Keratinocyte (primary cell): ENCODE measurements at regions not wholly inside any gene's neighbourhood (a gene's known extent, or its start where the extent isn't known, plus 50 kb on each side); places are given as distances from the start of the nearest gene placed in this dataset.

ENCODE experiments used
- DNase-seq: peaks from one replicate; pipeline ENCODE4 v3.0.0-alpha.2; 2011; ENCODE audit warnings: low read depth, missing footprints, low spot score
- FAIRE-seq: peaks from 2 replicates; lab custom pipeline; 2011; peaks lifted over from hg19 to GRCh38; lab: Jason Lieb, UNC
- H2AFZ ChIP-seq: 2 replicates; pipeline ENCODE4 v1.6.0; 2012; ENCODE audit warnings: low read length, control low read depth, inconsistent platforms; ENCODE audit not compliant: control insufficient read depth
- H3K27ac ChIP-seq: 2 replicates; pipeline ENCODE4 v1.5.1; 2011; ENCODE audit warnings: low read length; ENCODE audit not compliant: control insufficient read depth, insufficient read depth
- H3K27me3 ChIP-seq: 3 replicates; pipeline ENCODE4 v1.6.0; 2011; ENCODE audit warnings: low read length; ENCODE audit not compliant: control insufficient read depth, insufficient read depth; ENCODE audit errors: extremely low read depth
- H3K36me3 ChIP-seq, 2 experiments: 2 replicates in 1 of 2; 3 replicates in 1 of 2; pipeline ENCODE4 v1.5.1; 2011; ENCODE audit warnings: low read length in 2 of 2, mild to moderate bottlenecking in 1 of 2; ENCODE audit not compliant: control insufficient read depth in 2 of 2, insufficient read depth in 2 of 2; ENCODE audit errors: extremely low read depth in 1 of 2
- H3K4me1 ChIP-seq: 3 replicates; pipeline ENCODE4 v1.5.1; 2011; ENCODE audit warnings: low read length; ENCODE audit not compliant: control insufficient read depth, insufficient read depth; ENCODE audit errors: extremely low read depth
- H3K4me2 ChIP-seq: 3 replicates; pipeline ENCODE4 v1.6.0; 2011; ENCODE audit warnings: low read depth, low read length; ENCODE audit not compliant: control insufficient read depth, insufficient read depth; ENCODE audit errors: extremely low read depth
- H3K4me3 ChIP-seq, 3 experiments: fragments of 200-600 bp in 1 of 3; sonication (generic) in 1 of 3; 2 replicates in 2 of 3; 3 replicates in 1 of 3; pipeline ENCODE4 v1.5.1; 2011 to 2016; ENCODE audit warnings: low read length in 3 of 3, mild to moderate bottlenecking in 3 of 3, control low read depth in 2 of 3, inconsistent platforms in 1 of 3, low read depth in 1 of 3, mixed read lengths in 1 of 3, mixed run types in 1 of 3, moderate library complexity in 1 of 3; ENCODE audit not compliant: control insufficient read depth in 2 of 3, insufficient read depth in 2 of 3; ENCODE audit errors: extremely low read depth in 1 of 3
- H3K79me2 ChIP-seq: 2 replicates; pipeline ENCODE4 v1.6.0; 2012; ENCODE audit warnings: low read length; ENCODE audit not compliant: control insufficient read depth, insufficient read depth
- H3K9ac ChIP-seq: 3 replicates; pipeline ENCODE4 v1.6.0; 2011; ENCODE audit warnings: low read length; ENCODE audit not compliant: control insufficient read depth, insufficient read depth; ENCODE audit errors: extremely low read depth
- H3K9me1 ChIP-seq: 3 replicates; pipeline ENCODE4 v1.6.0; 2011; ENCODE audit warnings: low read length; ENCODE audit not compliant: control insufficient read depth, insufficient read depth; ENCODE audit errors: extremely low read depth
- H3K9me3 ChIP-seq: 2 replicates; pipeline ENCODE4 v1.5.1; 2012; ENCODE audit warnings: low read depth, low read length; ENCODE audit not compliant: control insufficient read depth
- H4K20me1 ChIP-seq: 3 replicates; pipeline ENCODE4 v1.6.0; 2011; ENCODE audit warnings: low read length; ENCODE audit not compliant: control insufficient read depth, insufficient read depth; ENCODE audit errors: extremely low read depth
- EZH2 ChIP-seq: IDR thresholded peaks from one replicate; pipeline ENCODE4 v1.6.1; 2012; ENCODE audit warnings: inconsistent platforms, mild to moderate bottlenecking, low read length, moderate library complexity
- dilution Hi-C: fragments of 300-500 bp; cut with MboI; formaldehyde crosslinking; loops from one replicate; pipeline ENCODE4 v1.7.0; 2020; ENCODE audit warnings: low sequenced_read_pairs; ENCODE audit not compliant: extremely low pct_ligation_motif_present
- TF ChIP-seq, protein P1 (sequence below), 3 experiments: IDR thresholded peaks in 1 of 3; conservative IDR thresholded peaks in 1 of 3; optimal IDR thresholded peaks in 1 of 3; 2 replicates in 2 of 3; 3 replicates in 1 of 3; pipeline versions ENCODE3 to v1.5.1; 2011; ENCODE audit warnings: low read length in 3 of 3, mild to moderate bottlenecking in 3 of 3, moderate library complexity in 2 of 3, control low read depth in 1 of 3, inconsistent platforms in 1 of 3; ENCODE audit not compliant: insufficient read depth in 2 of 3; ENCODE audit errors: extremely low read depth in 1 of 3

DNA sequence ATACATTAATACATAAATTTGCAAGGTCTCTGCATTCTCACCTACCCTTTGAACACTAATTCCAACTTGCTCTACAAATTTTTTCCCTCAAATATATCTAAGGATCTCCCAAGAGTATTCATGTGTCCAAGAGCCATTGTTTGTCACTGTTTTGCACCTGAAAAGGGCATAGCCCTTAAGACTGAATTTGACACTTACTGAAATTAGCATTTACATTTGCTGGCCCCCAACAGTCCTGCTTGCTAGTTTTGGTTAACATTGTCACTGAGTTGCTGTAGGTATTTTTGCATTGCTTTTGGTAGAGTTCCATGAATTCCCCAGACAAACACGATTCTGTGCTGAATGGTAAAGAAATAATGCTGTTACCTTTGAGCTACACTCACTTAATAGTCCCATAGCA lies 57.3 kb downstream of the KCNA4 start:
- no peaks in the 10 kb centered on the region for H3K9me3 ChIP-seq
- no peaks in the 10 kb centered on the region for H3K4me1 ChIP-seq
- no peaks in the 10 kb centered on the region for H3K9me1 ChIP-seq
- FAIRE-seq (no peak), DNase-seq (no peak)
- H3K36me3 ChIP-seq, result no peaks in the 10 kb centered on the region
- no peaks in the 10 kb centered on the region for H3K79me2 ChIP-seq
- TF ChIP-seq EZH2, result no peak
- TF ChIP-seq, protein P1, sequence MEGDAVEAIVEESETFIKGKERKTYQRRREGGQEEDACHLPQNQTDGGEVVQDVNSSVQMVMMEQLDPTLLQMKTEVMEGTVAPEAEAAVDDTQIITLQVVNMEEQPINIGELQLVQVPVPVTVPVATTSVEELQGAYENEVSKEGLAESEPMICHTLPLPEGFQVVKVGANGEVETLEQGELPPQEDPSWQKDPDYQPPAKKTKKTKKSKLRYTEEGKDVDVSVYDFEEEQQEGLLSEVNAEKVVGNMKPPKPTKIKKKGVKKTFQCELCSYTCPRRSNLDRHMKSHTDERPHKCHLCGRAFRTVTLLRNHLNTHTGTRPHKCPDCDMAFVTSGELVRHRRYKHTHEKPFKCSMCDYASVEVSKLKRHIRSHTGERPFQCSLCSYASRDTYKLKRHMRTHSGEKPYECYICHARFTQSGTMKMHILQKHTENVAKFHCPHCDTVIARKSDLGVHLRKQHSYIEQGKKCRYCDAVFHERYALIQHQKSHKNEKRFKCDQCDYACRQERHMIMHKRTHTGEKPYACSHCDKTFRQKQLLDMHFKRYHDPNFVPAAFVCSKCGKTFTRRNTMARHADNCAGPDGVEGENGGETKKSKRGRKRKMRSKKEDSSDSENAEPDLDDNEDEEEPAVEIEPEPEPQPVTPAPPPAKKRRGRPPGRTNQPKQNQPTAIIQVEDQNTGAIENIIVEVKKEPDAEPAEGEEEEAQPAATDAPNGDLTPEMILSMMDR (optimal IDR thresholded peaks at IDR 0.05 in 1 of 3, IDR thresholded peaks at IDR 0.05 in 1 of 3, conservative IDR thresholded peaks at IDR 0.05 in 1 of 3; ENCODE audit: extremely low read depth in 1 of 3, insufficient read depth in 2 of 3, low read length in 3 of 3), result no peak
- H3K4me3 ChIP-seq, result no peak overlapping the region
- no peak overlapping the region for H3K27ac ChIP-seq
- H3K9ac ChIP-seq, result no peak overlapping the region
- no peak overlapping the region for H2AFZ ChIP-seq
- H3K27me3 ChIP-seq, result no peaks in the 10 kb centered on the region
- H3K4me2 ChIP-seq, result no peak overlapping the region
- no peaks in the 10 kb centered on the region for H4K20me1 ChIP-seq
- dilution Hi-C loops, result no loop called here

DNA sequence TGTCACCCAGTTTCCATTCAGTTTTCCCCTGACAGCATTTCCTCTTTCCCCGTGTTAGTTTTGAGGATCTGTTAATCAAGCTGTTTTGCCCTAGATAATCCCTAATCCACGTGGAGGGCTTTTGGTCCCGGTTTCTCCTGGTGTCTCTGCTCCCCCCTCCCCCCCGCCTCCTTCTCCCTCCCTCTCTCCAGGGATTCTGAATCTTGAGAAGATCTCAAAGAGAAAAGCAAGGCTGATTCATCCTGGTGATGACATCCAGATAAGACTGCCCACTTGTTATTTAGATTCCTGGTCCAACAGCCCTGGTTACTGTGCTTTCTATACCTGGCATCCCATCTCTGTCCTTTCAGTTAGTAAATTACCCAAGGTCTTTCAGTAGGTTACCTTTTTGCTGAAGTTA lies 59.4 kb downstream of the KCNA4 start:
- no peak for FAIRE-seq

More for the DNA sequence above, 59.4 kb downstream of the KCNA4 start:
- Histone ChIP-seq H3K4me1 (no peaks in the 10 kb centered on the region), H3K79me2 (no peaks in the 10 kb centered on the region), H3K36me3 (no peaks in the 10 kb centered on the region), H3K27me3 (no peaks in the 10 kb centered on the region), H3K4me2 (no peak overlapping the region), H3K9me3 (no peaks in the 10 kb centered on the region), H3K4me3 (no peak overlapping the region), H2AFZ (no peak overlapping the region), H3K9ac (no peak overlapping the region), H4K20me1 (no peaks in the 10 kb centered on the region), H3K9me1 (no peaks in the 10 kb centered on the region), H3K27ac (no peak overlapping the region)
- TF ChIP-seq, protein P1 (optimal IDR thresholded peaks at IDR 0.05 in 1 of 3, IDR thresholded peaks at IDR 0.05 in 1 of 3, conservative IDR thresholded peaks at IDR 0.05 in 1 of 3; ENCODE audit: extremely low read depth in 1 of 3, insufficient read depth in 2 of 3, low read length in 3 of 3), result no peak
- TF ChIP-seq EZH2, result no peak
- DNase-seq, result no peak
- dilution Hi-C loops, result no loop called here
